Liver (tissue), 8 donors: ENCODE measurements at regions not wholly inside any gene's neighbourhood (a gene's known extent, or its start where the extent isn't known, plus 50 kb on each side); places are given as distances from the start of the nearest gene placed in this dataset.

ENCODE experiments used
- DNase-seq: peaks from one replicate; pipeline ENCODE4 v3.0.0-alpha.2; 2017; ENCODE audit warnings: low spot score
- H3K27ac ChIP-seq, 2 donors: one replicate each; pipeline ENCODE4 v1.7.0; 2013; ENCODE audit warnings: inconsistent platforms in 2 of 2, low read length in 2 of 2, control low read depth in 1 of 2, low read depth in 1 of 2, mild to moderate bottlenecking in 1 of 2
- H3K27me3 ChIP-seq, 4 donors: one replicate each; pipeline versions ENCODE4 v1.6.1 to v1.7.0; 2013; ENCODE audit warnings: low read length in 3 of 4, inconsistent platforms in 1 of 4, mild to moderate bottlenecking in 1 of 4, moderate library complexity in 1 of 4; ENCODE audit not compliant: control insufficient read depth in 4 of 4, insufficient read depth in 4 of 4
- H3K36me3 ChIP-seq, 4 donors: one replicate each; pipeline versions ENCODE4 v1.6.1 to v1.7.0; 2013; ENCODE audit warnings: low read length in 3 of 4, mild to moderate bottlenecking in 3 of 4, low read depth in 1 of 4, moderate library complexity in 1 of 4; ENCODE audit not compliant: control insufficient read depth in 4 of 4, insufficient read depth in 3 of 4
- H3K4me1 ChIP-seq, 4 donors: one replicate each; pipeline versions ENCODE4 v1.6.1 to v1.7.0; 2013; ENCODE audit warnings: low read length in 3 of 4, mild to moderate bottlenecking in 3 of 4, moderate library complexity in 1 of 4; ENCODE audit not compliant: control insufficient read depth in 4 of 4, insufficient read depth in 4 of 4
- H3K4me3 ChIP-seq, 3 donors: one replicate each; pipeline versions ENCODE4 v1.6.1 to v1.7.0; 2013; ENCODE audit warnings: low read length in 3 of 3, control low read depth in 1 of 3, low read depth in 1 of 3, mild to moderate bottlenecking in 1 of 3
- H3K9ac ChIP-seq, 2 donors: one replicate each; pipeline ENCODE4 v1.7.0; 2013; ENCODE audit warnings: low read length in 2 of 2, mild to moderate bottlenecking in 2 of 2, moderate library complexity in 2 of 2, control low read depth in 1 of 2, low read depth in 1 of 2
- H3K9me3 ChIP-seq, 4 donors: one replicate each; pipeline versions ENCODE4 v1.6.1 to v1.7.0; 2013; ENCODE audit warnings: low read length in 3 of 4; ENCODE audit not compliant: control insufficient read depth in 4 of 4
- ATF3 ChIP-seq: IDR thresholded peaks from 2 replicates; pipeline ENCODE4 v1.6.1; 2016; ENCODE audit warnings: antibody characterized with exemption
- CTCF ChIP-seq: fragments of 150-350 bp; IDR thresholded peaks from 2 replicates; pipeline ENCODE4 v1.5.1; 2017; ENCODE audit warnings: improper control_type of control experiment, low read depth, low read length; ENCODE audit not compliant: missing input control
- EGR1 ChIP-seq, 2 donors: IDR thresholded peaks; 2 replicates each; pipeline ENCODE4 v1.6.1; 2016 to 2018; ENCODE audit warnings: antibody characterized with exemption in 2 of 2, low read depth in 2 of 2
- FOXA1 ChIP-seq: IDR thresholded peaks from 2 replicates; pipeline ENCODE4 v1.6.1; 2016; ENCODE audit warnings: antibody characterized with exemption
- FOXA2 ChIP-seq: IDR thresholded peaks from 2 replicates; pipeline ENCODE4 v1.6.1; 2016; ENCODE audit warnings: antibody characterized with exemption
- GABPA ChIP-seq, 2 donors: IDR thresholded peaks in 1 of 2; conservative IDR thresholded peaks in 1 of 2; 2 replicates each; pipeline ENCODE4 v1.6.1; 2016; ENCODE audit warnings: antibody characterized with exemption in 2 of 2, mild to moderate bottlenecking in 1 of 2, moderate library complexity in 1 of 2
- HNF4A ChIP-seq, 2 donors: conservative IDR thresholded peaks; 2 replicates each; pipeline ENCODE4 v1.6.1; 2016; ENCODE audit warnings: antibody characterized with exemption in 2 of 2, mild to moderate bottlenecking in 2 of 2
- HNF4G ChIP-seq: IDR thresholded peaks from 2 replicates; pipeline ENCODE4 v1.6.1; 2016; ENCODE audit warnings: antibody characterized with exemption
- MAX ChIP-seq: IDR thresholded peaks from 2 replicates; pipeline ENCODE4 v1.6.1; 2016; ENCODE audit warnings: antibody characterized with exemption
- NR2F2 ChIP-seq: IDR thresholded peaks from 2 replicates; pipeline ENCODE4 v1.6.1; 2016; ENCODE audit warnings: antibody characterized with exemption
- RAD21 ChIP-seq, 2 donors: IDR thresholded peaks; 2 replicates each; pipeline ENCODE4 v1.6.1; 2016; ENCODE audit warnings: antibody characterized with exemption in 2 of 2, mild to moderate bottlenecking in 2 of 2
- REST ChIP-seq: IDR thresholded peaks from 2 replicates; pipeline ENCODE4 v1.6.1; 2016; ENCODE audit warnings: antibody characterized with exemption, mild to moderate bottlenecking
- SP1 ChIP-seq: IDR thresholded peaks from 2 replicates; pipeline ENCODE4 v1.6.1; 2018; ENCODE audit warnings: antibody characterized with exemption, mild to moderate bottlenecking
- TAF1 ChIP-seq: conservative IDR thresholded peaks from 2 replicates; pipeline ENCODE4 v1.6.1; 2016; ENCODE audit warnings: antibody characterized with exemption, mild to moderate bottlenecking
- YY1 ChIP-seq: IDR thresholded peaks from 2 replicates; pipeline ENCODE4 v1.6.1; 2016; ENCODE audit warnings: antibody characterized with exemption, mild to moderate bottlenecking
- ZBTB33 ChIP-seq: IDR thresholded peaks from 2 replicates; pipeline ENCODE4 v1.6.1; 2016; ENCODE audit warnings: antibody characterized with exemption
- WGBS: extraction: QIAGEN DNeasy Blood & Tissue Kit; methylation state at CpG from one replicate; pipeline ENCODE4 v1.1.7; 2013; 5-methylcytosine and 5-hydroxymethylcytosine counted together
- donor health status: healthy.
- donor health status: healthy.
- donor health status: healthy.
- donor health status: healthy.
- donor health status: healthy.

- WGBS: 51% methylated on average over 2 of the region's 2 CpGs
- Histone ChIP-seq H3K9me3 (no peaks in the 10 kb centered on the region), H3K4me3 (no peak overlapping the region), H3K27ac (no peak overlapping the region), H3K27me3 (peaks cover 0 to 5% (median 0%) of the 10 kb centered on the region in 4 donors), H3K9ac (no peak overlapping the region), H3K36me3 (no peaks in the 10 kb centered on the region), H3K4me1 (no peaks in the 10 kb centered on the region)
- no peak for DNase-seq
- TF ChIP-seq NR2F2 (no peak), FOXA2 (no peak), TAF1 (no peak), HNF4G (no peak), MAX (no peak), GABPA (IDR thresholded peaks at IDR 0.05 in 1 of 2, conservative IDR thresholded peaks at IDR 0.05 in 1 of 2) (no peak), FOXA1 (no peak), CTCF (no peak), SP1 (no peak), EGR1 (IDR thresholded peaks at IDR 0.05; ENCODE audit: low read depth in 2 of 2) (no peak), ZBTB33 (no peak), RAD21 (IDR thresholded peaks at IDR 0.05) (no peak)
These were observed 381.2 kb downstream of the PTPRC start for GRCh38 chr1:199020051-199020450.

- WGBS: 73% methylated on average over 3 of the region's 3 CpGs
- DNase-seq: no peak
- H3K27ac ChIP-seq: no peak overlapping the region
- no peaks in the 10 kb centered on the region for H3K36me3 ChIP-seq
- peaks cover 0 to 4% (median 0%) of the 10 kb centered on the region in 4 donors for H3K27me3 ChIP-seq
- H3K4me3 ChIP-seq: no peak overlapping the region
- TF ChIP-seq HNF4A (conservative IDR thresholded peaks at IDR 0.05) (no peak), EGR1 (IDR thresholded peaks at IDR 0.05; ENCODE audit: low read depth in 2 of 2) (no peak), HNF4G (no peak), TAF1 (no peak), CTCF (no peak), RAD21 (IDR thresholded peaks at IDR 0.05) (no peak), ATF3 (no peak), REST (no peak), FOXA1 (no peak), SP1 (no peak), NR2F2 (no peak), YY1 (no peak), GABPA (IDR thresholded peaks at IDR 0.05 in 1 of 2, conservative IDR thresholded peaks at IDR 0.05 in 1 of 2) (no peak)
- no peaks in the 10 kb centered on the region for H3K9me3 ChIP-seq
- H3K9ac ChIP-seq: no peak overlapping the region
- H3K4me1 ChIP-seq: no peaks in the 10 kb centered on the region
These were observed 382.1 kb downstream of the PTPRC start for GRCh38 chr1:199020904-199021303.
